ENCODE measurements at regions not wholly inside any gene's neighbourhood (a gene's known extent, or its start where the extent isn't known, plus 50 kb on each side); places are given as distances from the start of the nearest gene placed in this dataset.

DNA sequence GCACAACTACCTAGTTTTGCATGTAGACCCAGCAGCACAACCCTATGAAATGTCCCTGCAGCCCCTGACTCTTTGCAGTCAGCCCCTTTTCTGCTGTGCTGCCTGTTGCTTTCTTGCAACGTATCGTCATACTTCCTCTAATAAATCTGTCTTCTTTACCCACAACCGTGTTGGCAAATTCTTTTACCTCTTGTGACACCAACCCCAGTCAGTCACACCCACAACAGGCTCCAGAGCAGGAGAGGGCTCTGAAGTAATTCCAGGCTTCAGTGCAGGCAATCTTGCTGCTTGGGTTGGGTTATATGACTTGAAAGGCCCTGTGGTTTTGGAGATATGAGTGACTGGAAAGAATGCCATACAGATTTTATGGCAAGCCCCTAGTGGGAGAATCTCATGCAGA is 79.1 kb upstream of the KCNH7 start:
- Histone ChIP-seq H2AFZ (ENCODE audit: low read depth, low read length) (no peak overlapping the region), H3K9me3 (ENCODE audit: low read length) (no peaks in the 10 kb centered on the region), H3K4me1 (ENCODE audit: insufficient read depth, low read length) (no peaks in the 10 kb centered on the region), H3K4me3 (ENCODE audit: low read length) (no peak overlapping the region), H3K36me3 (ENCODE audit: insufficient read depth, low read length) (no peaks in the 10 kb centered on the region), H3K27me3 (ENCODE audit: insufficient read depth, low read length) (no peaks in the 10 kb centered on the region)

DNA sequence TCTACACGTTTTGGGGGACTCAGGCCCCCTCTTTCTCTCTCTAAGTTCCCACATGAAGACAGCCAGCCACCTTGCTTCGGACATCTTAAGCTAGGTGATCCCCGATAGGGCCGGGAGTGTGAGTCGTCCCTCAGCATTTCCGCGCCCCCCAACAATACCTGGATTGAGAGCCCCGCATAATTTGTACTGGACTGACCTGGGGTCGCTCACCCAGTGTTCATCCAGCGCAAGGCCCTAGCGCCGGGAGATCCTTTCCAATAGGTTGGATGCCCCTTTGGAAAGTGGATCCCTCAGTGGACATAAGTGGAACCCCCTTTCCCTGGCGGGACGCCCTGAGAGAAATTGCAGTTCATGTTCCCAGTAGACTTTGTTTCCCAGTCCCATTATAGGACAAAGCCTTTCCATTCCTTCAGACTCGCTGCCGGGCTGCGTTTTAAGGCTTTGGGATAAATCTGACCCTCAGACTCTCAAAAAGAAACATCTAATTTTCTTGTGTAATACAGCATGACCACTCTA is 77.8 kb upstream of the KCNH7 start:
- Histone ChIP-seq H3K36me3 (ENCODE audit: insufficient read depth, low read length) (no peaks in the 10 kb centered on the region), H3K27me3 (ENCODE audit: insufficient read depth, low read length) (no peaks in the 10 kb centered on the region), H3K4me3 (ENCODE audit: low read length) (no peak overlapping the region), H3K4me1 (ENCODE audit: insufficient read depth, low read length) (no peaks in the 10 kb centered on the region), H2AFZ (ENCODE audit: low read depth, low read length) (no peak overlapping the region), H3K9me3 (ENCODE audit: low read length) (no peaks in the 10 kb centered on the region)

DNA sequence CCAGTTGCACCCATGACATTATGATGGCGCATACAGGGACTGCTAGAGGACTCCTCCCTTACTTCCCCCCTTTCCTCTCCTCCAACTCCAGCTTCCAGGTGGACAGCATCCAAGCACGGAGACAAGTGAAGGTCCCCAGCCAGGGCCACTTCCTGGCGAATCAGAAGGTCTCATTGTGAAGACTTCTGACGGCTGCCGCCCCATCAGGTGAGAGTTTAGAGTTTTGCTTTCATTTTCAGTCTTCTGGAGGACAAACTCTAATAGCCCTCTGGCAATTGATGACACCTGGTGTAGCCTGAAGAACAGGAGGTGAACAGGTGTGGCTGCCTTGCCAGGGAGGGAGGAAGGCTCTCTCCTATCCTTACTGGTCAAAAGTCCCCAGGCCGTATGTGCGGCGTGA is 77.3 kb upstream of the KCNH7 start:
- Histone ChIP-seq H3K27me3 (ENCODE audit: insufficient read depth, low read length) (no peaks in the 10 kb centered on the region), H3K4me1 (ENCODE audit: insufficient read depth, low read length) (no peaks in the 10 kb centered on the region), H3K36me3 (ENCODE audit: insufficient read depth, low read length) (no peaks in the 10 kb centered on the region), H3K4me3 (ENCODE audit: low read length) (no peak overlapping the region), H3K9me3 (ENCODE audit: low read length) (no peaks in the 10 kb centered on the region), H2AFZ (ENCODE audit: low read depth, low read length) (no peak overlapping the region)

DNA sequence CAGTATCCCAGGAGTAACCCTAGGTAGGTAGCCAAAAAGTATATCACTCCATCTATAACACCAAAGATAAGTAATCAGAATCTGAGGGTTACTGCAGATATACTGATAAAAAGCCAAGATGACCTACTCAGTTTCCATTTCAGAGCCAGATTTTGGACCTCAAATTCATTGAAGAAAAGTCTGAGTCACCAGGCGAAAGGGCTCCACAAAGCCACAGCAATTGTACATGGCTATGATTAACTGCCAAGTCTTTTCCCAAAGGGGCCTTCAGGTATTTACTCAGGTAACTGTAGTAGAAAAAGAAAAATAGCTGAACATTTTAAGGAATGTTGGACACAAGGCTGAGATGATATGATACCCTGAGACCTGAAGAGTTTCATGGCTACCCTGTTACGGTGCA is 75.6 kb upstream of the KCNH7 start:
- no peaks in the 10 kb centered on the region for H3K27me3 ChIP-seq (ENCODE audit: insufficient read depth, low read length)
- no peaks in the 10 kb centered on the region for H3K4me1 ChIP-seq (ENCODE audit: insufficient read depth, low read length)
- no peaks in the 10 kb centered on the region for H3K9me3 ChIP-seq (ENCODE audit: low read length)
- H3K4me3 ChIP-seq (ENCODE audit: low read length) = no peak overlapping the region
- no peak overlapping the region for H2AFZ ChIP-seq (ENCODE audit: low read depth, low read length)
- no peaks in the 10 kb centered on the region for H3K36me3 ChIP-seq (ENCODE audit: insufficient read depth, low read length)

DNA sequence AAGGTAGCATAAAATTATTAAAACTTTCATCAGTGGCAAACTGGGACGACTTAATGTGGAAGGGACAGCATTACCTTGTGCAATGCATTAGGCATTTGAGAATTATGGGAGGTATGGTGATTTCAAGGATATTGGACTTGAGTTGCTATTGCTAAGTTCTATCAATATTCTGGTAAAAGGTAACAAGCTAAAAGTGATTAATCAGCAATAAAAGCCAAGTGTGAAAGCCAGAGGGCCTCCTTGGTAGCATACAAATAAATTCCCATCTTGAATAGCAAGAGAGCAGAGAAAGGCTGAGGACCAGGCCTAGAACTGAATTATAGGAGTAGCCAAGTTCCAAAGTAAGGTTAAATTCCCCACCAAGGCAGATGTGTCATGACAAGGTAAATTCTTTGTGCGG is 74.2 kb upstream of the KCNH7 start:
- H3K4me1 ChIP-seq (ENCODE audit: insufficient read depth, low read length) = no peaks in the 10 kb centered on the region
- no peak overlapping the region for H3K4me3 ChIP-seq (ENCODE audit: low read length)
- no peak overlapping the region for H2AFZ ChIP-seq (ENCODE audit: low read depth, low read length)
- no peaks in the 10 kb centered on the region for H3K36me3 ChIP-seq (ENCODE audit: insufficient read depth, low read length)
- H3K9me3 ChIP-seq (ENCODE audit: low read length) = no peaks in the 10 kb centered on the region
- H3K27me3 ChIP-seq (ENCODE audit: insufficient read depth, low read length) = no peaks in the 10 kb centered on the region

DNA sequence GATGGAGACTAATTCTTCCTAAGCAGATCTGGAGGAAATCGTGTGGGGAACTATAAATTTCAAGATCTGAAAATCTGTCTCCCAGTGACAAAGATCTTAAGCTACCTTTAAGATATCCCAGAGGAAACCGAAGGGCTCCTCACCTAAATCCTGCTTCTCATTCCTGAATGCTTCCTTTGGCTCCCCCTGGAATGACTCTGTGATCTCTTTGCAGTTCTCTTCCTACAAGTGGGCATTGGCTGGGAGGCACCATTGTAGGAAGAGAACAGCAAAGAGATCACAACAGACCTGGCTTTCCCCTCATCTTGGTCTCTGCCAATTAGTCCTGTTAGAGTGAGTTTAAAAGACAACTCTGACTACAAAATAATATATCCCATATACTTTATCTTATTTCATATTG is 70.0 kb upstream of the KCNH7 start:
- H2AFZ ChIP-seq (ENCODE audit: low read depth, low read length) = no peak overlapping the region
- H3K9me3 ChIP-seq (ENCODE audit: low read length) = no peaks in the 10 kb centered on the region
- no peaks in the 10 kb centered on the region for H3K36me3 ChIP-seq (ENCODE audit: insufficient read depth, low read length)
- H3K4me1 ChIP-seq (ENCODE audit: insufficient read depth, low read length) = no peaks in the 10 kb centered on the region
- no peak overlapping the region for H3K4me3 ChIP-seq (ENCODE audit: low read length)
- no peaks in the 10 kb centered on the region for H3K27me3 ChIP-seq (ENCODE audit: insufficient read depth, low read length)

DNA sequence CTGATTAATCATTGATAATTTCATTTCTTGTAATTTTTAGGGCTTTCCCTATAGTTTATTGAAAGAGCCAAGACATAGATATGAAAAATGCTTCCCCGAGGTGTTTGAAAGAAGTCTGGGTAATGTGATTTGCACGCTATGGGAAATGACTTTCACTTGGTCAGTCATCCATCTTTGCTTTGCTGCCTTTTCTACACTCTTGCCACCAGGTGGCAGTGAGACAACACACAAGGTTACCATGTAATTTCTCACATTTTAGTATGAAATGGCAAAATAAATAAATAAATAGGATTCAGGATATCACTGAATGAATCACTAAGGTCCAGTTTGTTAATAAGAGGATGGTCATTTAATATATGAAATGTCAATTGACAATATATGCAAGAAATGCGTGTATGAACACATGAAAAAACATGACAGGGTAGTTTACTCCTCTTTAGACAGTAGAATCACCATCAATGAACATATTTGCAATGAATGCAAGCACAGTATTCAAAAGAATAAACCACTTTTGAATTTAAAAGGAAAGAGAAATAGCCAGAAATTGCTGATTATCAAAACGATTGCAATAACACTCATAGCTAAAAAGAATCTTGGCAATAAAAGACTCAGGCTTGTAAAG is 52.2 kb upstream of the KCNH7 start:
- H3K4me3 ChIP-seq (ENCODE audit: low read length) = no peak overlapping the region
- no peak overlapping the region for H2AFZ ChIP-seq (ENCODE audit: low read depth, low read length)
- no peaks in the 10 kb centered on the region for H3K36me3 ChIP-seq (ENCODE audit: insufficient read depth, low read length)
- no peaks in the 10 kb centered on the region for H3K4me1 ChIP-seq (ENCODE audit: insufficient read depth, low read length)
- H3K9me3 ChIP-seq (ENCODE audit: low read length) = no peaks in the 10 kb centered on the region
- no peaks in the 10 kb centered on the region for H3K27me3 ChIP-seq (ENCODE audit: insufficient read depth, low read length)

DNA sequence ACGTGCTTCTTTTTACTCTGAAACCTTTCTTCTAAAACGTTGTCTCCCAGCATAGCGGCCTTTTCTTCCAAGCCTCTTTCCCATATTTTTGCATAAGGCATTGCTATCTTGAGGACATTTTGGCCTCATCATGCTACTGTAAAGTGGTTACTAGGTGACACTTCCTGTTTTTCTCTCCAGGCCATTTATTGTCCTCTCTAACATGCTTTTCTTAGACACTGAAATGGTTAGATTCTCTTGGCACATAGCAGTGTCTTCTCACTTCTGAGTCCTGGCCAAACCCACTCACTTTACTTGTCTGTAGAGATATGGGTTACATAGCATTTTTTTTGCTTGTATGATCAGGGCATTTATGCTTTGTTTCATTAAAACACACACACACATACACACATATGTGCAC is 50.1 kb upstream of the KCNH7 start:
- Histone ChIP-seq H2AFZ (ENCODE audit: low read depth, low read length) (no peak overlapping the region), H3K4me3 (ENCODE audit: low read length) (no peak overlapping the region), H3K4me1 (ENCODE audit: insufficient read depth, low read length) (no peaks in the 10 kb centered on the region), H3K9me3 (ENCODE audit: low read length) (no peaks in the 10 kb centered on the region), H3K27me3 (ENCODE audit: insufficient read depth, low read length) (no peaks in the 10 kb centered on the region), H3K36me3 (ENCODE audit: insufficient read depth, low read length) (no peaks in the 10 kb centered on the region)

All from neuron (in vitro differentiated cells).